Skin epidermis (tissue), 12 donors: ENCODE measurements at regions not wholly inside any gene's neighbourhood (a gene's known extent, or its start where the extent isn't known, plus 50 kb on each side); places are given as distances from the start of the nearest gene placed in this dataset.
"Not testable (repeated sequence)": the region's sequence is repeated elsewhere in the genome, so short reads cannot be mapped to it uniquely, and the experiment has no call there.

Experiments used
- H3K27ac ChIP-seq, 21 experiments: fragments of 200-600 bp; sonication (generic) in 11 of 21; one replicate each; pipeline ENCODE4 v1.5.0; 2020; ENCODE audit warnings: mild to moderate bottlenecking in 3 of 21, inconsistent platforms in 2 of 21, moderate library complexity in 2 of 21
- H3K4me3 ChIP-seq, 7 experiments: fragments of 200-600 bp; sonication (generic) in 2 of 7; one replicate each; pipeline ENCODE4 v1.5.0; 2020; ENCODE audit warnings: inconsistent platforms in 2 of 7, mild to moderate bottlenecking in 2 of 7, moderate library complexity in 1 of 7

DNA sequence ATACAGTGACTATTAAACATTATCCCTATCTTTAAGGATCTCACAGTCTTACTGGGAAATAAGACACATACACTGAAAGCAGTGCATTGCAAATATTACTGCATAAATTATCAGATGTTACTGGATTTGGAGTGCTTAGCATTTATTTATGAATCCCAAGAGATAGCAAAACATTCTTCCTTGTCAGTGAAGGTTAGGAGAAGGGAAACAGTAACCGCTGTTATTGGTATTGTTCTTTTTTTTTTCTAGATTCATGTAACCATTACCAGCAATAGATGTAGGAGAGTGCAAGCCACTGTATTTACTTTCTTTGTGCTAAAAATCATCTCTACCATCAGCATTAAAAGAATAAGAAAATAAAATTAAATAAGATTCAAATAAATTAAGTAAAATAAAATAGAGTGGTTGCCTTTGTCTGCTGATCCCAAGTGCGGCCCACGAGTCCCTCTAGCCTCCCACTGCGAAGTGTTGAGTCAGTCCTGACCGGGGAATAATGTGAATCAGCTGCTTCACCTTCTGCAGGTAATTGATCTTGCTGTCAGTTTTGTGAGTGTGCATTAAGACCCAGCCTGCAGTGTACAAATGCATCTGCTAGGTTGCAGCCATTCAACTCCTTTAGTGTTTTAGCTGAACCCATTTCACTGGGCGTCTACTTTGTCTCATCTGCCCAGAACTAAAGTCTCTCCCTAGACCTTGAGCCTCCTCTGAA lies 1344.9 kb downstream of the GATA3 start:
- Histone ChIP-seq H3K27ac (no peak overlapping the region), H3K4me3 (no peak overlapping the region)

DNA sequence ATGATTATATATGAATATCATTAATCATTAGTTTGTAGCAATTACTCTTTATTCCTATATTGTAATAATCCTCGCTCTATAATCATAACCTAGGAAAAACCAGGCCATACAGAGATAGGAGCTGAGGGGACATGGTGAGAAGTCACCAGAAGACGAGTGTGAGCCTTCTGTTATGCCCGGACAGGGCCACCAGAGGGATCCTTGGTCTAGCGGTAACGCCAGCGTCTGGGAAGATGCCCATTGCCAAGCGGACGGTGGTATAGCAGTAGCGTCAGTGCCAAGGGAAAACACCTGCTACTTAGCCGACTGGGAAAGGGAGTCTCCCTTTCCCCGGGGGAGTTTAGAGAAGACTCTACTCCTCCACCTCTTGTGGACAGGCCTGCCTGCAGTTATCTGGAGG lies 1347.6 kb downstream of the GATA3 start:
- not testable (repeated sequence) for H3K27ac ChIP-seq, H3K4me3 ChIP-seq

DNA sequence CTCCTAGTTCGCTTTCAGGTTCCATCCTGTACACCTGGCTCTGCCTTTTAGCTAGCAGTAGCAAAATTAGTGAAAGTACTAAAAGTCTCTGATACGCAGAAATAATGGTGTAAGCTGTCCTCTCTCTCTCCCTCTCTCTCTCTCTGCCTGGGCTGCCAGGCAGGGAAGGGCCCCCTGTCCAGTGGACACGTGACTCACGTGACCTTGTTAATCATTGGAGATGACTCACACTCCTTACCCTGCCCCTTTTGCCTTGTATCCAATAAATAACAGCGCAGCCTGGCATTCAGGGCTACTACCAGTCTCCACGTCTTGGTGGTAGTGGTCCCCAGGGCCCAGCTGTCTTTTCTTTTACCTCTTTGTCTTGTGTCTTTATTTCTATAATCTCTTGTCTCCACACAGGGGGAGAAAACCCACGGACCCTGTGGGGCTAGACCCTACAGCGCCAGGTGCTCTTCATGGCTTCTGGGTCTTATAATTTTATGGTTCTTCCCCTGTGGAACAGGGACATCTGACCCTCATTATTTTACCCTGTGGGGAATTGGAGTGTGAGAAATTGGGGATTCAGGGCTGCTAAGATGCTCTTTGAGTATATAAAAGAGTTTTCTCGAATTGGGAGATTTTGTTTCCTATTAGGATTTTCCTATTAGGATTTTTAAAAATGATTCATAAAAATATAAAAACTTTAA lies 1348.2 kb downstream of the GATA3 start:
- not testable (repeated sequence) for H3K4me3 ChIP-seq, H3K27ac ChIP-seq

DNA sequence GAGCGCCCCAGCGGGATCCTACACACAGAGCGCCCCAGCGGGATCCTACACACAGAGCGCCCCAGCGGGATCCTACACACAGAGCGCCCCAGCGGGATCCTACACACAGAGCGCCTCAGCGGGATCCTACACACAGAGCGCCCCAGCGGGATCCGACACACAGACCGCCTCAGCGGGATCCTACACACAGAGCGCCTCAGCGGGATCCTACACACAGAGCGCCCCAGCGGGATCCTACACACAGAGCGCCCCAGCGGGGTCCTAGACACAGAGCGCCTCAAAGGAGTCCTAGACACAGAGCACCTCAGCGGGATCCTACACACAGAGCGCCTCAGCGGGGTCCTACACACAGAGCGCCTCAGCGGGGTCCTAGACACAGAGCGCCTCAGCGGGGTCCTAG lies 1352.7 kb downstream of the GATA3 start:
- not testable (repeated sequence) for H3K27ac ChIP-seq

DNA sequence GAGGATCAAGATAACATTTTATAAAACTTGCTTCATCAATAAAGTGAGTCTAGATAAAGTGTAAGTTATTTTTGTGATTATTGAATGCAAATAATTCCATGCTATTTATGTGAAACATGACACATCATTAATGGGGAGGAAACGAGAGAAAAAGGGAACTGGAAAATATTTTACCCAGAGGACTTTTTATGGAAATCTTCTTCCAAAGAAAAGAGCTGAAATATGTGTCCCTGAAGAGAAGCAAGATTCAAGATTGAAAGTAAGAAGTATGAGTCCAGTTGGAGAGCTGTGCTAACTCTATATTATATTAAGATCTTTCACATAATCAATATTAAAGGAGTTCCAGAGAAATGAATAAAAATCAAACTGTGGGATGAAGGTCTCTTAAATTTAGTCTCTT lies 1361.8 kb downstream of the GATA3 start:
- Histone ChIP-seq H3K27ac (no peak overlapping the region), H3K4me3 (no peak overlapping the region)

More for the DNA sequence above, 1352.7 kb downstream of the GATA3 start:
- not testable (repeated sequence) for H3K4me3 ChIP-seq

DNA sequence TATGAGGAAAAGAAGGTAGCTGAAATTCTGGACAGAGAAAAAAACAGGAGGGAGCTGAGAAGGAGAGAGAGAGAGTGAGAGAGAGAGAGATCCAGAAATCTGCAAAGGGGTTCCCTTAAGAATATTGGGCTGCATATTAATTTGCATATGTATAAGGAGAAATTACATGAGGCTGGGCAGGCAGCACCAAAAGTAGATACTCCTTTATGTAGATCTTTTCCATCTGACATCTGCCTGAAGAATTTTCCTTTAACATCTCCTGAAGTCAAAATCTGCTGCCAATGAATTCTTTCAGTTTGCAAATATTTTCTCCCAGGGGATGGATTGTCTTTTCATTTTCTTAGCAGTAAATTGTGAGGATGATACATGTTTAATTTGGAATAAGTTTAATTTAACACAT lies 1365.3 kb downstream of the GATA3 start:
- no peak overlapping the region for H3K27ac ChIP-seq
- H3K4me3 ChIP-seq, result no peak overlapping the region

DNA sequence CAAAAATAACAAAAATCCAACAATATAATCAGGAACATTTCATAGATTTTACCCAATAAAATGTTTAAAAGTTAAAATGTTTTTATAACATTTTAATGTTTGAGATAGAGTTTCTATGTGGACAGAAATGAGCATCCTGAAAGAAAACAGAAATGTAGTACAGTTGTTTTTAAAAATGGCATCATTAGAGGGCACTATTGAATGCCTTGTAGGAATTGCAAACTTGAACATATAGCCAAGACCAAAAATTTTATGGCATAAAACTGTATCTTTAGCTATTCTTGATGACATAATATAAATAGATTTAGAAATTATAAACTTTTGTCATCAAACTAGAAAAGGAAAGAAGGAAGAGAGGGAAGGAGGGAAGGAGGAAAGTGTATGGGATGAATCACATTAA lies 1372.7 kb downstream of the GATA3 start:
- no peak overlapping the region for H3K4me3 ChIP-seq
- H3K27ac ChIP-seq, result no peak overlapping the region

DNA sequence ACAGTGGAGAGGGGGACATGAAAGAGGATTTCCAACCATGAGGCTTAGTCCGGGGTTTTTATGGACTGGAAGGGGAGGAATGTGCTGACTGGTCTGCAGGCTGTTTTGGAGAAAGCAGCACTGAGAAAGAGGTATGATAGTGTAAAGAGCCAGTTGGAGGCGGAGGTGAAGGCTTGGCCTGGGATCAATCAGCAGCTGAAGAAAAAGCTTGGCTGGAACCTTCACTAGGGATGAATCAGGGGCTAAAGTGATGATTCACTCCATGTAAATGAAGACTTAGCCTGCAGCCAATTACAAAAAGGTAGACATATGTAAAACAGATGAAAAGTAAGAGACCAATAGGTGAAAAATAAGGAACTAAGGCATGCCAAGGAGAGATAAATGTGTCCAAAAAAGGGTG lies 1382.6 kb downstream of the GATA3 start:
- H3K4me3 ChIP-seq, result no peak overlapping the region
- no peak overlapping the region for H3K27ac ChIP-seq

DNA sequence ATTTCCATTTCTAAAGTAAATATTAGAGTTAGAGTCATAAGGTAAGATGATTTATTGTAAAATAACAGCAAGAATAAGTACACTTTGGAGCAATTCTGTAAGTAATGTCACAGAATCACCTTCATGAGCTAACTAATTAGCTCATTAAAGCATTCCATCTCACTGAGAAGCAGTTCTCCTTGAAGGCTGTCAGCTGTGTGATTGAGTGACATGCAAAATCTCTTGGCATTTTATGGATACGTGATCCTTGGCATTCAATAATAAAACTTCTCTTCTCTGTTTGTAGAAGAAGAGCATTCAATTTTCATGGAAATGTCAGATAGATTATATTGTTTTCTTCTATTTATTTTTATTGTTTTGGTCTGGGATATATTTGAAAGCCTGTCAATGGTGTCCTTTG lies 1389.3 kb downstream of the GATA3 start:
- H3K4me3 ChIP-seq, result no peak overlapping the region
- no peak overlapping the region for H3K27ac ChIP-seq

DNA sequence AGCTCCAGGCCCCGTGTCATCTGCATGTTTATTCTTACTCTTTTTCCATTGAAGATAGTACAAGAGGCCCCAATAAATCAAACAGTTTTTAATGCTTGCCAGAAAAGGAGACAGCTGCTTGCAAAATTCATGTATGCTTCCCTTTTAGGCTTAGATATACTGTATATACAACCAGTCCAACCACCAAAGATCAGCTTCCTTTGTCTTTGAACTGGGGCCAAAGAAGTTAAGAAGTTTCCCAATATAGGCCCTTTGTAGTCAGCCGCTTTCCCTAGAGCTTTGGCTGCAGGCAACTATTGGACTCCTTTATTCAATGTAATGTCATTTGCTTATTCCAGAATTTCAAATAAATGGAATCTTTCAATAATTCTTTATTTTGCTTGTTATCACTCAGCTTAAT lies 1395.0 kb downstream of the GATA3 start:
- Histone ChIP-seq H3K27ac (no peak overlapping the region), H3K4me3 (no peak overlapping the region)

DNA sequence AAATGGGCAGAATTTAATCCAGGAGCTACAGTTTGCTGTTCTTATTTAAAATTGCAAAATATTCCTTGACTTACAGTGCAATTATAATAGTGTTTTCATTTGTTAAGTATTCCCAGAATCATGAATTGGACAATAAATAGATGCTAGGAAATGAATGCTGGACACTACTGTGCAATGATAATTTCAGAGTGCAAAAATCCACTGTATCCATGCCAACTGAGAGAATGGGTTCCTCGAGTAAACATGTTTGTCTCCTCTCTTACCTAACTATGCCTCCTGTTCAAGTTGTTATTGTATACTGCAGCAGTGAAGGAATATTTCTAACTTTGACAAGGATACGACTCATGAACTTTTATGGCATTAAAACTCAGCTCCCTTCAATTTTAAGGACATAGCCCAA lies 1396.3 kb downstream of the GATA3 start:
- no peak overlapping the region for H3K27ac ChIP-seq
- no peak overlapping the region for H3K4me3 ChIP-seq

DNA sequence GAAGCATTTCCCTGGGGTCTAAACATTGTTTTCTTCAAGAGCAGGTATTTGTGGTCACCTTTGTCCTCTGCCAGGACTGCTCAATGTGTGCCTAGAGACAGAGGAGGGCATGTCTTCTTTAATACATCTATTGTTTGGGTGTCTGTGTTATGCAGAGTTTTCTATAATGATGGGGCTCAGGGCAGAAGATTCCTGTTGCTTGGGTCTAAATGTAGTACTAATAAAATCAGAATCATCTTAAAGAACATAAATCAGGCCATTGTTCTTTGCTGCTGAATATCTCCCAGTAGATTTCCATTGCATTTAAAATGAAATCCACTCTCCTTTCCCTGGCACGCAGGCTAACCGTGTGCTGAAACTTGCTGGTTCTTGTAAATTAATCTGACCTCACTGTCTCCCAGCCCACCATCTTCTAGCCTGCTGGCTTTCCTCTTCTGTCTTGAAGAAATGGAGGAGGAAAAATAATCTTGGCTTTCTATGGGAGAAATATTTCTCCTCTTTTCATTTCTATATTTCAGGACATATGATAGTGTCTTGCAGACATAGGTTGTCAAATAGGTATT lies 1396.8 kb downstream of the GATA3 start:
- no peak overlapping the region for H3K4me3 ChIP-seq
- no peak overlapping the region for H3K27ac ChIP-seq

DNA sequence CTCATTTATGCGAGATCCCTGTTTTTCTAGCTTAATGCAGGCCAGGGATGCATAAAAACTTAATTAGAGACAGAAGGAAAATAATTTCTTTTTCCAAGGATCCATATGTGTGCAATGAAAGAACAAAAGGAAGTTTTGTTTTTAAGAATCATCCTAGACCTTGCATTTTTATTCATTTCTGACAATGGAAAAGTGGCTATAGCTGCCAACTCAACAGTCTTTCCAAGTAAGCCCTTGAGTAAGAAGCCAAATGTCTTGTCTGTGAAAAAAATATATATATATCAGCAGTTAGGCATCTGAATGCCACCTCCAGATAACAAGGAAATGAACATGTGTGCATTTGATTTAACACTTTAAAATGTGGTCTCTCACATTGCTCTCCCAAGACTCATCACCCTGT lies 1397.6 kb downstream of the GATA3 start:
- Histone ChIP-seq H3K27ac (no peak overlapping the region), H3K4me3 (no peak overlapping the region)

DNA sequence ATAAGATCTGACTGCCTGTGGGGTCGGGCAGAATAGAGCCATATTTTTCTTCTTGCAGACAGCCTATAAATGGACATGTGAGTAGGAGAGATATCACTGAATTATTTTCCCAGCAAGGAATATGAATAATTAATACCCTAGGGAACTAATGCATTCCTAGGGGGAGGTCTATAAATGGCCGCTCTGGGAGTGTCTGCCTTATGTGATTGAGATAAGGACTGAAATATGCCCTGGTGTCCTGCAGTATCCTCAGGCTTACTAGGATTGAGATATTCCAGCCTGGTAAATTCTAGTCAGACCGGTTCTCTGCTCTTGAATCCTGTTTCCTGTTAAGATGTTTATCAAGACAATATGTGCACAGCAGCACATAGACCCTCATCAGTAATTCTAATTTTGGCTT lies 1399.4 kb downstream of the GATA3 start:
- not testable (repeated sequence) for H3K4me3 ChIP-seq, H3K27ac ChIP-seq

DNA sequence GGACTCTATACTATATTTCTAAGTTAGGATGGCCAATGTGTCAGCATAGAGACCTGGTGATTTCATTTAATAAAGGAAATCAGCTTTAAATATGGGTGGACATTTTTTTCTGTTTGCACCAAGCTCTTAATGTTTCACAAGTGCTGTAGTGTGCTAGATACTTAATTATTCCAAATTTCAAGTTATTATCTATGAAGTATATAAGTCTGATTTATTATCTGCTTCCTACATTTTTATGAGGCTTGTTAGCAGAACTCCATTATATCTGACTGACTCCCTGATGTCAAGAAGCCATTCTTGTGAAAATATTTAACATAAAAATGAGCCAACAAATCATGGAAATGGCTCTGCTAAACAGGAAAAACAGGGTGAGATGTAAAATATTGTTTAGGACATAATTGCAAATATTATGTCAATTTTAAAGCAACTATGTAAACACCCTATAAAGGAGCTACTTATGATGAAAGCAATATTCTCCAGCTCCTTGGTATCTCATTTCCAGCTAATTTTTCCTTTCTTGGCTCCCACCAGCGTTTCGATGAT lies 1415.2 kb downstream of the GATA3 start:
- Histone ChIP-seq H3K4me3 (no peak overlapping the region), H3K27ac (no peak overlapping the region)

DNA sequence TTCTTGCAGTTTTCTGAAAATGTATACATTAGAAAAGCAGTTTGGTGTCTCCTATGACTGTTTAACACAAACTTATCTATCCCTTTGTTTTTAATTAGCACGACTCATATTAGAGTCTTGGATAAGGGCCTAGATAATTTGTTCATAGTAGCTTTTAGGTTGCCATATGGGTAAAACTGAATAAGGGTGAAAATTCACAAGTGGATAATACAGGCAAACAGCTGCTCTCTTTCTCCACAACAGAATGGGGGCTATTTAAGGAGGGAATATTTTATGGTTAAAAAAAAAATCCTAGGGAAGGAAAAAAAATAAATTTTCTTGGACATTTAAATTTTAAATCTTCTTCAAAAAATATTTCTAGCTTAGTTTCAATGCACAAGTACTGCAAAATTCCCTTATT lies 1416.1 kb downstream of the GATA3 start:
- Histone ChIP-seq H3K4me3 (no peak overlapping the region), H3K27ac (no peak overlapping the region)

DNA sequence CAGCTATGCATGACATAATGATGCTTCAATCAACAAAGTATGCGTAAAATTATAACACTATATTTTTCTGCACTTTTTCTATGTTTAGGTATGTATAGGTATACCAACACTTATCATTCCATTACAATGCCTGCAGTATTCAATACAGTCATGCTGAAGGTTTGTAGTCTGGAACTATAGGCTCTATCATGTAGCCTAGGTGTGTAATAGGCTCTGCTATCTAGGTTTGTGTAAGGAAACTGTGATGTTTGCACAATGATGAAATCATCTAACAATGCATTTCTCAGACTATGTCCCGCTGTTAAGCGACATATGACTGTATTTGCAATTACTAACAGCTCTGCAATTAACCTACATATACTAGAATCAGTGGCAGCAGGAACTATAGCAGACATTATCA lies 1447.5 kb downstream of the GATA3 start:
- H3K4me3 ChIP-seq, result no peak overlapping the region
- H3K27ac ChIP-seq, result no peak overlapping the region

DNA sequence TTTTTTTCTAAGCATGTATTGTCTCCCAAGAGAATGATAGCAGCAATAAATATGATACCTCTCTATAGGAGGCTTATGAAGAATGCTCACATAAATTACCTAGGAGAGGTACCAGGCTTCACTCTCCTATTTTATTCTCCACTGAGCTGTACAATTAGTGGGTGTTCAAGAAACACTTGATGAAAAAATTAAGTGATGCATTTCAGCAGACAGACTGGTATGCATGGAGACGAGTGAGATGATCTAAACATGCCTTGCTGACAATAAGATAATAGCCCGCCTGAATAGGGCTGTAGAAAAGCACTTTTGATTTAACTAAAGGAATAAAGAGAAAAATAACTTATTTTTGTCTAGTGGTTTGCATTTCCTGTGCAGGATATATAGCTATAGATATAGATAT lies 1449.7 kb downstream of the GATA3 start:
- H3K27ac ChIP-seq, result no peak overlapping the region
- H3K4me3 ChIP-seq, result no peak overlapping the region

DNA sequence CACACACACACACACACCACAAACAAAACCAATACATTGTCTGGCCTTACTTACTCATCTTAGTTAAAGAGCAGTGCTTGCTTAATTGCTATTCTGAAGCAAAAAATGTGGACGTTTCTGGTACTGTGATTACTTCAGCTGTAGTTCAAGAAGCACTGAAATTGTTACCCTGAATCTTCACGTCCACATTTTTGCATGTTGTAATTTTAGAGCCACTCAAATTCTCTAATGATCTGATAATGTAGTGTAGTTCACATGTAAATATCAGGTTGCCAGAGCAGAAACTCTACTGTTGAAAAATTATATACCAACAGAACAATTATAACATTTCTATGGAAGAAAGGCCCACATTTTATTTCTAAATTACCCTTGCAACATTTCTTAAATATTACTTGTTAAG lies 1451.1 kb downstream of the GATA3 start:
- Histone ChIP-seq H3K4me3 (no peak overlapping the region), H3K27ac (no peak overlapping the region)

DNA sequence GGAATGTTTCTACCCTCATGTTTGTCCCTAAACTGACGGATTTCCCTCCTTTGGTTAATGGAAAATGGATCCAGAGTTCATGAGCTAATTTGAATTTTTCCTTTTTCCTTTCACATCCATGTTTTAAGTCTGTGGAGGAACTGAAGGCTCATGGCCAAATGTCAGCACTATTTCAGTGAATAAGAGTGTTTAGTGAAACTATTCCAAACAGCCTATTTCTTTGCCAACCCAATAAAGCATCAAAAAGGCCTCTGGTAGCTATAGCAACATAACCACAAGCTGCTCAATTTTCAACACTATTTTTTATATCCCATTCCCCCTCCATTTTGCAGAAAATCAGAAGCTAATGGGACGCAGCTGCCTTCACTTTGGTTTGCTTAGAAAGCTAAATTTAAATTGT lies 1454.1 kb downstream of the GATA3 start:
- H3K4me3 ChIP-seq, result no peak overlapping the region
- no peak overlapping the region for H3K27ac ChIP-seq

DNA sequence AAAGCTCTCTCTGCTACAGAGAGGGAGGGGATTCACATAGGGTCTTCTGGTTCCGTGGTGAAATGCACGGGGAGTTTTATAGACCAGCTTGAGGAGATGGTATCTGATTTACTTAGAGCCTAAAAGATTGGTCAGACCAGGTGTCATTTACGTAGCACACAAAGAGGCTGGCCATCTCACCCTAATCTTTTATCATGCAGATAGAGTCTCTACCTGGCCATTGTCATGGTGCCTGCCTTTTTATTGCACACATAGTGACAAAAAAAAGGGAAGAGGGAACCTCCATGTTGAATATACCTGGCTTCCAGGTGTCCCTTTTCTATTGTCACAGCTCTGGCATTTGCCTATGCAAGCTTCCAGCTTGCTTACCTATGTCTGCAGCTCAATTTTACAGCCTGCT lies 1456.1 kb downstream of the GATA3 start:
- Histone ChIP-seq H3K27ac (no peak overlapping the region), H3K4me3 (no peak overlapping the region)
